HG02885 (cell line): ENCODE measurements at regions not wholly inside any gene's neighbourhood (a gene's known extent, or its start where the extent isn't known, plus 50 kb on each side); places are given as distances from the start of the nearest gene placed in this dataset.
"Not testable (repeated sequence)": the region's sequence is repeated elsewhere in the genome, so short reads cannot be mapped to it uniquely, and the experiment has no call there.

Experiments used
- ATAC-seq: cut with Tn5 transposase; IDR thresholded peaks from one replicate; pipeline ENCODE4 v1.9.1; 2021; ENCODE audit warnings: mild to moderate bottlenecking; ENCODE audit not compliant: unreplicated experiment, poor library complexity

DNA sequence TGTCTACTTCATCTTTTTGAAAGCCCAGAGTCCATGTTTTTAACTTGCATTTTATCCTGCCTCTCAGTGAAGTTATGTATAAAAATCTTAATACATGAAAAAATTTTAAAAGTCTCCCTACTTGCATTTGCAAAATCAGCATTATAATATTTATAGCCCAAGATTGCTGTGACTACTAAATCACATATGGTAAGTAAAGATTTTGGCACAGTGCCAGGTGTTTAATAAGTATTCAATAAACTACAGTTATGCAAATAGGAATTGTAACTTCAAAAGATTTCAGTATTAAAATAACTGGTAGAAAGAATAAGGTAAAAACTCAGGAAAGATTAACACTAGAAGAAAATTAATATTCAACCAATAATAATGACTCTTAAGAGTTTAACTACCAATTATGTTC is 641.7 kb downstream of the LRRIQ3 start:
- no peak for ATAC-seq

DNA sequence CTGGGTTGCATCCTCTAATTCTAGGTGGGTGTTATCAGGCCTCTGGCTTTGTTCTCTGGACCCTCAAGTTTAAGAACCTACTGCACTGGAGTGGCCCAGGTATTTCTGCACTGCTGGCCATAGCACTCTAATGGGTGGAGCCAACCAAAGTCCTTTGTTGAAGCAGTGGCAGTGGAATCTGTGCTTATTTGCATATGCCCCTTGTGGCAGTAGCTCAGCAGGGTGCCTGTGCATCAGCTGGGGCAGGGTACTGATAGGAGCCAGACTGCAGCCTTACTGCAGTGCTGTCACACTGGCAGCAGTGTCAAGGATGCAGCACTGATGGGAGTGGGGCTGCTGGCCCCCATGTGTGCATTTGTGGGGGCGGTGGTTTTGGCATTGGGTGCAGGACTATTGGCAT is 660.6 kb downstream of the LRRIQ3 start:
- no peak for ATAC-seq

DNA sequence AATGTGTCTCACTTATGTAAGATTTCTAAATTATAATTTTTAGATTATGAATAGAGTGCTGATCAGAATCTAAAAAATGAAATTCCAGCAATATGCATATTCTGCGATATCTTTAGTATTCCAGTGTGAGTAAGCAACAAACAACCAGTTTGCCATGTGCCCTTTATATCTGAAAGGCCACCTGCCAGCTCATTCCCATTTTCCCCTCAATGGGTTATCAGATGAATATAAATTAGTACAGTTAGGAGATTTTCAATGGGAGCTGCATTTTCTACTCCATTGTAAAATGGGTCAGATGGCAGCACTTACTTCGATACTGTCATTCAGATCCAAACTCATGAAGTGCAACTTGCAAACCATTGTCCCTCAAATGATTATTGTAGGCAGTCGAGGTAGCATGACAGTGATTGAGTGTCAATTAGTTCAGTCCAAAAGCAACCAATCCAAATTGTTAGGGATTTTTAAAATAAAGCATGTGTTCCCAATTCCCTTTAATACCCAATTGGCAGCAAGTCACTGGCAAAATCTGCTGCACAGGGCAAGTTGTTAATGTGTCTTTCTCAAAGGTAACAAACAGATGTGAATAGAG is 680.3 kb downstream of the LRRIQ3 start:
- no peak for ATAC-seq

DNA sequence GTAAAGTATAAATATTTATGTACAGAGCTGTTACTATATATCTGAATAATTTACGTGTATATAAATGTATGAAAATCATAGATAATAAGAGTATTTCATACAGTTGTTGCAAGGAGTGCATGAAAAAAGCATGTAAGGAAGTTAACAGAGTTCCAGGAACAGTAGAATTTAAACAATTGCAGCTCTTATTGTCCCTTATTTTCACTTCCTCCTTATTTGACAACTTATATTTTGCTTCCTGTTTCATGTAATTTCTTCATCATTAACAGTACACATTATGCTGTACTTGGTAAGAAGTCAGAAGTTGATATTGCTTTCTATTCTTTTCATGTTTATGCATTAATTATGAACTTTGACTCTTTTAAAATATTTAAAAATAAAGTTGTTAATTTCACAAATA is 681.5 kb downstream of the LRRIQ3 start:
- no peak for ATAC-seq

DNA sequence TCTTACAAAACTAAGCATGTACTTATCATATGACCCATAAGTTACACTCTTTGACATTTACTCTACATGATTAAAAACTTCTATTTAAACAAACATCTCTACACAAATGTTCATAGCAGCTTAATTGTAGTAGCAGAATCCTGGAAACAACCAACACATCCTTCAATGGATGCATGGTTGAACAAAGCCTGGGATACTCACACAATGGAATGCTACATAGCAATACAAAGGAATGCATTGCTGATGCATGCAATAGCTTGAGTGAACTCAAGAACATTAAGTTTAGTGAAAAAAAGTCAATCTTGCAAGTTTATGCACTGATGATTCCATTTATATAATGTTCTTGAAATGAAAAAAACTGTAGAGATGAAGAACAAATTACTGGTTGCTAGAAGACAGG is 686.9 kb downstream of the LRRIQ3 start:
- ATAC-seq: no peak

DNA sequence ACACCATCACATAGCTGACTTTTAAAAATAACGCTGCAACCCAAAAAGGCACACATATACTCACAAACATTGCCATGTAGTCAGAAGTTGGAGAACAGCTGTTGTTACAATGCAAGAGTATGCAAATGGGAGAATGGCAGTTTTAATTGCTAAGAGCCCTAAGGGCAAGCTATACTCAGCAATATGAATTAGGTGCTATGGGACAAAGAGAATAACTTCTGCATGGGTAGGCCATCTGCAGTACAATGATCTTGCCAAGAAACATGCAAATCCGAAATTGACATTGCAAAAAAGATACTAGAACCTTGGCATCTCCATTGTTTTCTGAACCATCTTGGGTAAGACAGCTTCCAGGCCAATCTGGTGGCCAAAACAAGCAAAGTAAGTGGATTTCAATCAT is 697.8 kb downstream of the LRRIQ3 start:
- ATAC-seq: no peak

DNA sequence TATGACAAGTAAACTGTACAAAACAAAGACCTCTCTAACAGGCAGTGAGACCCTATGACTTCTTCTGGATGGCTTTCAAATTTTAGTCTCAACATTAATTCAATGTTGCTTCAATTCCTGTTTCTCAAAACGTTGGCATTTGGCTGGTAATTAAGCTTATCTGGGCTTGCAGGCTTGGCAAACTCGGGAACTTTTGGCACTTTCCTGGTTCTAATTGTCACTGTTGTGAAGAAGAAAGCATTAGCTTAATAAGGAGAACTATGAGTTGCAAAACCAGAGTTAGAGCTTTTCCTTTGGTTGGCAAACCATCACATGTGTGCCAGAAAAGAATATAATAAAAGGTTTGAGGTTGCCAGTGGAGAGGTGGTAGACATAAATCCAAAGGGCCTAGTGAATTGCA is 698.3 kb downstream of the LRRIQ3 start:
- no peak for ATAC-seq

DNA sequence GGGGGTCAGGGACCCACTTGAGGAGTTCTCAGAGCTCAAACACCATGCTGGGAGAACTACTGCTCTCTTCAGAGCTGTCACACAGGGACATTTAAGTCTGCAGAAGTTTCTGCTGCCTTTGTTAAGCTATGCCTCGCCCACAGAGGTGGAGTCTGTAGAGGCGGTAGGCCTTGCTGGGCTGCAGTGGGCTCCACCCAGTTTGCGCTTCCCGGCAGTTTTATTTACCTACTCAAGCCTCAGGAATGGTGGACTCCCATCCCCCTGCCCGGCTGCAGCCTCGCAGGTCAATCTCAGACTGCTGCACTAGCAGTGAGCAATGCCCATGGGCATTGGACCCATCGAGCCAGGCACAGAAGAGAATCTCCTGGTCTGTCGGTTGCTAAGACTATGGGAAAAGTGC is 706.4 kb downstream of the LRRIQ3 start:
- no peak for ATAC-seq

DNA sequence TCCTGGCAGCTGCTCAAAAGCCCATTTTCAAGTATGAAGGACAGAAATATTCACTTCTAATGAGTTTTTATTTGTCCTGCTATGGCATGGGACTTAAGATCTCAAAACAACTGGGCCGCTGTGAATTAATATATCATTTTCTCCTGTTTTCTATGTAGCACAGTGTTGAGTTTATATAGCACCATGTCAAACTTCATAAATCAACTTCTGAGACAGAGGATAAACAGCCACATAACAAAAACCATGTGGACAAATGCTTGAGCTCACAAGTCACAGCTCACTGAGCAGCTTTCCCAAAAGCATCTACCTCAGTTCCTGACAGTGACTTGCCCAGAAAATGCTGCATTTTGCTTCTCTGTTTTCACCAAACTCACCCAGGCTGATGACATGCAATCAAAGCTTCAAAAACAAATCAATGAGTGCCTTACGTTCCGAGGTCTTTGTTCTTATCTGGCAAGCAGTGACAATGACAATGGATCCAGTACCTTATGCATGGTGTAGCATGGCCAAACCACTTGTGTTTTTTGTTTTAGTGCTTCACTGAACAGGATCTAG is 722.6 kb downstream of the LRRIQ3 start:
- no peak for ATAC-seq

DNA sequence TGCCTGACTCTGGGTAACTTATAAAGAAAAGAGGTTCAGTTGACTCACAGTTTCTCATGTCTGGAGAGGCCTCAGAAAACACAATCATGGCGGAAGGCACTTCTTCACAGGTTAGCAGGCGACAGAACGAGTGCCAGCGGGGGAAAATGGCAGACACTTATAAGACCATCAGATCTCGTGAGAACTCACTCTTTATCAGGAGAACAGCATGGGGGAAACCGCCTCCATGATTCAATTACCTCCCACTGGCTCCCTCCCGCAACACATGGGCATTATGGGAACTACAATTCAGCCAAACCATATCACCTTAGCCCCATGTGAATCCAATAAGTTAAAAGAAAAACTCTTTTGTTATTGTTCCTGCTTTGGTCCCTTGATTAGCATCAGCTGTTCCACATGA is 725.2 kb downstream of the LRRIQ3 start:
- no peak for ATAC-seq

DNA sequence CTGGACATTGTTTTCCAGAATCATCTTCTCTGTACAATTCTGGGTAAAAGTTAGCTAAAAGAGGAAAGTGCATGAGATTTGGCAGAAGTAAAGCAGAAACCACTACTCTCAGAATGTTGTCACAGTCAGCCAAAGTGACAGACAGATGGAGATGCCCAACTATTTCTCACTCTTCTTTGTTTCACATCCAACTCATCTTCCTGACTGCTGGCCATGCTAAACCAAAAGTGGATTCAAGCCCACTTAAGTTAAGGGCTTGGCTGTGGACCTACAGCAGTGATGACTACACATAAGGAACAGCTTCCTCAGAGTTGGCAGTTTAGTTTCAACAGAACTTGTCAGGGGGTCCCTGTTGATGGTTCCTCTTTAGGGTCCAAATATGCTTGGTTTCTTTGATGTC is 730.2 kb downstream of the LRRIQ3 start:
- no peak for ATAC-seq

DNA sequence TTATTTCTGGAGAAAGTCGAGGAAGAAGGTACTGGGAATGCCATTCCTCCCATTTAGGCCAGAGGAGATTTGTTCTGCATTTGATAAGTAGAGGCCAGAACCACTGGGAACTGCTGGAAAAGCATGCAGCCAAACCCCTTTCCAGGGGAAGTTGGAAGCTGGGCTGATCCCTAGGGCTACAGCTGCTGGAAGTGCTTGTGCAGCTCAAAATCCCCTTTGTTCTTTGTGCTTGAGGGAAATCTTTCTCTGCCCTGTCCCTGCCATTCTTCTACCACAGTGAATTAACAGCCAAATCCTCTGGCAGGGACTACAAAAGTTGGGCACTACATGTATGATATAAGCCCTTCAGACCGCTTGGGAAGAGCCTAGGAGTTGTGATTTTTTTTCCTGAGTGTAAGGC is 734.1 kb downstream of the LRRIQ3 start:
- no peak for ATAC-seq

DNA sequence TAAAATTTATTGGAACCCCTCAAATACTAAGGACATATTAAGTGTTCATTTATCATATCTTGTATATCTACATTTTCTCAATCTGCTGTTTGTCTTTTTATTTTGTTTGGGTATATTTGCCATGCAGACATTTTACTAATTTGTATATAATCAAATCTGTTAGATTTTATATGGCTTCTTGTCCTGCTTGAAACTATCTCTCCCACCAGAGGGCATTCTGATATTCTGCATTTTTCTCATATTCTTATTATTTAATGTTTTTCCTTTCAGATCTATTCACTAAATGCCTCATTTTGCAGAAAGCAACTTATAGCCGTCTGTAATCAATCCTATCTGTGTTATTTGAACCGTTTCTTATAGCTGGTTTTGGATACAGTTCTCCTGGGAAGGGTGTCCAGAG is 745.5 kb downstream of the LRRIQ3 start:
- no peak for ATAC-seq

DNA sequence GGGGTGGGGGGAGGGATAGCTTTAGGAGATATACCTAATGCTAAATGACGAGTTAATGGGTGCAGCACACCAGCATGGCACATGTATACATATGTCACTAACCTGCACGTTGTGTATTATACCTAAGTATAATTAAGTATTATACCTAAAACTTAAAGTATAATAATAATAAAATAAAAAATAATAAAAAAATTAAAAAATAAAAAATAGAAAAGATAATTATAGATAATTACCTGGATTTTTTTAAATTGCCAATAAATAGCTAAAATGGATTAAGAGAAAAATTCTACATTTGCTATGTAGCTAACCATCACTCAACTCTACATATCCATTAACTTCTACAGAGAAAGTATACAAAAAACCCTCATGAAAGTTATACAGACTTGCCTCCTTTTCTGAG is 747.3 kb downstream of the LRRIQ3 start:
- ATAC-seq: not testable (repeated sequence)

DNA sequence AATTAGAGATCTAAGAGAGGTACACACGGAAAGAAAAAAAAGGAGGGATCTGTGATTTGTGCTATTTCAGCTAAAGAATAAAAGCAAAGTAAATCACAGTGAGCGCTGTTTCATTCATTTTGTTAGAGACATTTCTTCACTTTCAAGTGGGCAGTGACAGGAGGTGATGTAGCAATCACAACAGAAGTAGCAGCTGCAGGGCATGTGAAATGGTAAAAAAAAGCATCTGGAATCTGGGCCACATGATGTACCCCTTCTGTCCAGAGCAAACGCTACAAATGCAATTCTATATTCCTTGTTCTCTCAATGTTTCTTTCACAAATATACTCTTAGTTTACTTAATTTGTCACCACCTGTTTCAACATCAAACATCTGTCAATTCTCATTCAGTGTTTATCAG is 786.5 kb downstream of the LRRIQ3 start:
- ATAC-seq: no peak

DNA sequence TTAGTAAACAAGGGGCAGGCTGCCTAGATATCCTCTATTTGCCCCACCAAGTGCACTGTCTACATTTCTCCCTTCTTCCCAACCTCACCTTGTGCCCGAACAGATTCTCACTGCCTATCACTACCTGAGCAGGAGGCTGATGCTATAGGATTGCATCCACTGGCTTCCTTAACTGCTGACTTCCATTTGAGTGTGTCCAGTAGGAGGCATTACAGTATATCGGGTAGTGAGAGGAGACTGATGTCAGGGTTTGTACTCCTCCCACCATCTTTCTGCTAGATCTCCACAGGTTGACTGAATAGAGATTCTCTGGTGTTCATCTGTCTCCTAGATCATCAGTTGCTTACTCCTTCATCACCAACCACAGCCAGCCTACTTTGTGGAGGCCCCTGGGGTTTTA is 796.3 kb downstream of the LRRIQ3 start:
- ATAC-seq: no peak

DNA sequence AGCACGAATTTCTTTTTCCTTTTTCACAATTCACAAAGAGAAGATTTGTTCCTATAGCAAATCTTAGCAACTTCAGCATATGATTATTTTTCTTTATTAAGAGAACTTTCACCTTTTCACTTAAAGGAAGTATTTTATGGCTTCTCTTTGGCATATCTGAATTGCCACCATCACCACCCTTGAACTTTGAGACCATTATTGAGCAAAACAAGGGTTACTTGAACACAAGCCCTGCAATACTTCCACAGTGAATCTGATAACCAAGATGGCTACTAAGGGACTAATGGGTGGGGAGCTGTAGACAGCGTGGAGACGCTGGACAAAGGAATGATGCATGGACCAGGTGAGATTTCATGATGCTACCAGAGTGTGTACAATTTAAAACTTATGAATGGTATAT is 815.0 kb downstream of the LRRIQ3 start:
- ATAC-seq: no peak

DNA sequence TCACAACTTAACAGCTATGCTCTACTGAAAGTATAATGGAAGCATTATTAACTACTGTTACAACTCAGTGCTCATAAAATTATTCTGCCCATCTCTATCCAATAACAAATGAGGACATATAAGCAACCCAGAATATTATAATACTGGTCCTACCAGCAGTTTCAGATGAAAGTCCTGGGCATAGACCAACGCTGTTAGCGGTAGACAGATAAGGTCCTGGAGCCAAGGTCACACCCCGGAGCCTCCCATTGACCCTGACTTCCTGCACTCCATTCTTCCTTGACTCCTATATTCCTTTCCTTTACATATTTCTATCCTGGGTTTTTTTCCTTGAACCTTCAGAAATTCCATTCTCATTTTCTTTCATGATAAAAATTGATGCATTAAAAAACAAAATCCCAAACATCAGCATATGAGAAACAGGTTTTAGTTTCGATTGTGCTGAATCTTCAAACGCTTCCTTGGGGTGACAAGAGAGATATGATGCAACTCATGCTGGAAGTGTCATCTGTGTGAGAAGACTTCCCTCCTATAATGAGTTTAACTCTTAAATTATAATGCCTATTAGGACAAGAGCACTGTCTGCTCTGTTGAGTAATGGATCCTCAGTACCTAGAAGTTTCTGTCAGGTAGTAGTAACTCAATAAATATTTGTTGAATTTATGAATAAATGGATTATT is 831.1 kb downstream of the LRRIQ3 start:
- ATAC-seq: no peak

DNA sequence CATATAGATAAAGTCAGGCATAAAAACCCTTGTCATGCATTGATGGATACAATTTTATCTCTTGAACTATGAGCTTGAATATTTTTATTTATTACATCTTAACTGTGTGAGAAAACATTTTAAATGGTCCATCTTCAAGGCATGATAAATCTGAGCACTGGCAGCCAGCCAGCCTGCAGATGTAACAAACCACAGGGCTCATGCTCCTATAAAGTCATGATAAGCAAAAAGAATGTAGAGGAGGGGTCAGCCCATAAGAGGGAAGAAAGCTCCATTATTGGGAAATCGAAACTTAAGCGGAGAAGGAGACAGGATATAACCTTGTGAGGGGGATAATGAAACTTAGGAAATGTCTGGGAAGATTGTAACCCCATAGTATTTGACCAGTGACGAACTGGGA is 839.0 kb downstream of the LRRIQ3 start:
- no peak for ATAC-seq

DNA sequence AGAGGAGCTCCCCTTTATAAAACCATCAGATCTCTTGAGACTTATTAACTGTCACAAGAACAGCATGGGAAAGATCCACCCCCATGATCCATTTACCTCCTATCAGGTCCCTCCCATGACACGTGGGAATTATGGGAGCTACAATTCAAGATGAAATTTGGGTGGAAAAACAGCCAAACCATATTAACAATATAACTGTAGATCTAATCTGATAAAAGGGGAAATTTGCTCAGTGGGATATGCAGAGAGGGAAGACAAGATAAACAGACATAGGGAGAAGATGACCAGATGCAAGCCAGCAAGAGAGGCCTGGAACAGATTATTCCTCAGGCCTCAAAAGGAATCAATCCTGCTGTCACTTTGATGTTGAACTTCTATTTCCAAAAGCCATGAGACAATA is 841.5 kb downstream of the LRRIQ3 start:
- no peak for ATAC-seq

DNA sequence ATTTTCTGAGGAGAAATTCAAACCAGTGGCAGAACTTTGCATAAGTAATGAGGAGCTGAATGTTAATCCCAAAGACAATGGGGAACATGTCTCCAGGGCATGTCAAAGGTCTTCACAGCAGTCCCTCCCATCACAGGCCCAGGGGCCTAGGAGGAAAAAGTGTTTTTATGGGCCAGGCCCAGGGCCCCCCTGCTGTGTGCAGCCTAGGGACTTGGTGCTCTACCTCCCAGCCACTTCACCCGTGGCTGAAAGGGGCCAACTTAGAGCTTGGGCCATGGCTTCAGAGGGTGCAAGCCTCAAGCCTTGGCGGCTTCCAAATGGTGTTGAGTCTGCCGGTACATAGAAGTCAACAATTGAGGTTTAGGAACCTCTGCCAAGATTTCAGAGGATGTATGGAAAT is 854.0 kb downstream of the LRRIQ3 start:
- no peak for ATAC-seq

DNA sequence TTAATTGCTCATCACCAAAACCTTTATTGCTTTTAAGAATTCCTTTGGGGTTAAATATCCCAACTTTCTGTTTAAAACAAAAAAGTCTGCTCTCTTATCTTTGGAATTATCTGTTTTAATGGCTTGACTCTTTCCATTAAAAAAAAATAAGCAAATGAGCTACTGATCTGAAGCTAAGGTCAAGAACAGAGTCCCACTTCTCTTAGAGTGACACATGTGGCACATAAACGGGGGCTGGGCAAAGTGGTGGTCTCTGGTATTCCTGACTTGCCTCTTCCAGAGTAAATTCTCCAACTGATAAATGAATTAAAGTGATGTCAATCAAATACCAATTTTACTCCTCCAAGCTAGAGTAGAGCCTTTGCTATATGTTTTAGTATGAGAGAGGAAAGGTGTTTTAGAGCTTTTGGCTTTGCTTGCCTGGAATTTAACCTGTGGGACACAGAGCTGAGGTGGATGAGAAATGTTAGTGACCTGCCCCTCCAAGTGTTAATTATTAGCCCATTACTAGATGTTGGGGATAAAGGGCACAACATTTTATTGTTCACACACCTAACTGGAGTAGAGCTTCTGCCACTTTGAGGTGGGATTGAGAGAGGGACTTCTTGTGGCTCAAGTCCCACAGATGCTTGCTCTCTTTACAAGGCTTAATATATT is 864.0 kb downstream of the LRRIQ3 start:
- no peak for ATAC-seq
